ENCODE measurements at regions not wholly inside any gene's neighbourhood (a gene's known extent, or its start where the extent isn't known, plus 50 kb on each side); places are given as distances from the start of the nearest gene placed in this dataset.

DNA sequence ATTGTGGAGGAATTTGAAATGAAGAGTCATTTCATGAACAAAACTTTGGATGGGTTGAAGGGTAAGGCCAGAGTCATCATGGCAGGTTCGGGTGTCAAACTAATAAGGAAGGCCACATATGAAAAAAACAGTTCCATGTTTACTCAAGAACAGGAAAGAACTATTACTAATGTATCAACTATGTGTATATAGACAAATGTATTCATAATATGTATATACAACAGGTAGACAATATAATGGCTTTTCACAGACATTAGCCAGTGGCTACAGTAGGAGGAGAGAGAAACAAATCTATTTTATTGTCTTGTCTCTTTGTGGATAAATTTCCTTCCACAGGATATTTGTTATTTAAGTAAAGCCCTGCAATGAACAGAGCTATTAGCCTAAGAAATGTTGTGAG, 101.1 kb downstream of the CBLL2 start:
- TF ChIP-seq POLR2A (IDR thresholded peaks at IDR 0.05) (no peak), CTCF (IDR thresholded peaks at IDR 0.05) (no peak)

Data from adrenal gland (tissue), 5 donors.